GM12872 (cell line): ENCODE measurements at regions not wholly inside any gene's neighbourhood (a gene's known extent, or its start where the extent isn't known, plus 50 kb on each side); places are given as distances from the start of the nearest gene placed in this dataset.

ENCODE experiments used
- TF ChIP-seq, protein P1 (sequence below): IDR thresholded peaks from 3 replicates; pipeline ENCODE4 v1.5.1; 2011; ENCODE audit warnings: low read depth, mild to moderate bottlenecking, low read length, moderate library complexity; ENCODE audit not compliant: insufficient read depth

DNA sequence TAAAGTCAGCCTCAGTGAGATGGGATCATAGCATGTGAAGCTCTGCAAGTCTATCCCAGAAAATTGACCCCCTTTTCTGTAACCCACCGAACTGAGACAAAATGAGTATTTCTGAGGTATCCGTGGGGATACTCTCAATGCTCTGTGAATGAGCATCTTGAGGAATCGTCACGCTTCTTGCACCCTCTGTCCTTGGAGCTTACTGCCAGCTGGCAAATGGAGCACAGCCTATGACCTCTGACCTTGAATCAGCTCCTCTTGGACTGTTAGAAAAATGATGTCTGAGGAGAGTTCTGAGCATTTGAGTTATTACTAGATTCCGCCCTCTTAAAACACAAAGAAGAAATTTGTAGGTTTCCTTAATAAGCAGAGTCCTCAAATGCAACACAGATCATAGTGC, 342.1 kb downstream of the ZFHX3 start:
- TF ChIP-seq, protein P1, sequence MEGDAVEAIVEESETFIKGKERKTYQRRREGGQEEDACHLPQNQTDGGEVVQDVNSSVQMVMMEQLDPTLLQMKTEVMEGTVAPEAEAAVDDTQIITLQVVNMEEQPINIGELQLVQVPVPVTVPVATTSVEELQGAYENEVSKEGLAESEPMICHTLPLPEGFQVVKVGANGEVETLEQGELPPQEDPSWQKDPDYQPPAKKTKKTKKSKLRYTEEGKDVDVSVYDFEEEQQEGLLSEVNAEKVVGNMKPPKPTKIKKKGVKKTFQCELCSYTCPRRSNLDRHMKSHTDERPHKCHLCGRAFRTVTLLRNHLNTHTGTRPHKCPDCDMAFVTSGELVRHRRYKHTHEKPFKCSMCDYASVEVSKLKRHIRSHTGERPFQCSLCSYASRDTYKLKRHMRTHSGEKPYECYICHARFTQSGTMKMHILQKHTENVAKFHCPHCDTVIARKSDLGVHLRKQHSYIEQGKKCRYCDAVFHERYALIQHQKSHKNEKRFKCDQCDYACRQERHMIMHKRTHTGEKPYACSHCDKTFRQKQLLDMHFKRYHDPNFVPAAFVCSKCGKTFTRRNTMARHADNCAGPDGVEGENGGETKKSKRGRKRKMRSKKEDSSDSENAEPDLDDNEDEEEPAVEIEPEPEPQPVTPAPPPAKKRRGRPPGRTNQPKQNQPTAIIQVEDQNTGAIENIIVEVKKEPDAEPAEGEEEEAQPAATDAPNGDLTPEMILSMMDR = no peak

DNA sequence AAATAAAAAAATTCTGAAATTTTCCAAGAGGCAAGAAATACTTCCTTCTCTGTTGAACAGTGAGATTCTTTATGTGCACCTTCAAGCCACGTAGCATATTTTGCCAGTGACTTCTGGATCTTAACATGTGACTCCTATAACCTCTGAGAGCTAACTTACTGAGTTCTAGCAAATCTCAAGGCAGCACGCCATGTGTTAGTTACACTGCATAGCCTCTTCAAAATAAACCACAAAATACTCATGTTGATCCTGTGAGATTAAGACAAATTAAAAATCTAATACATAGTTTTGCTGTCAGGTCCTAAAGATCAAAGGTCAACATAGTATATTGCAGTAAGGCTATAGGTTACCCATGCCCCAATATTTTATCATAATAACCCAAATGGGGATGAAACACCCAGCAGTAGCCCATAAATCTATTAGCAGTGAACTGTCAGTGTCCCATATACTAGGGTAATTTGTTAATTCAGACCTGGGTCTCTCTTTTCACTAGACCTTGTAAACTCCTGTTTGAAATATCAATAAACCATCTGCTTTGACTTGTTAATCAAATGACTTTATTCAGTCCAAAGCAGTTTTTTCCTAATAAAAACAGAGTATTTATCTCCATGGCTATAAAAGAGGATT, 343.1 kb downstream of the ZFHX3 start:
- TF ChIP-seq, protein P1 = no peak

DNA sequence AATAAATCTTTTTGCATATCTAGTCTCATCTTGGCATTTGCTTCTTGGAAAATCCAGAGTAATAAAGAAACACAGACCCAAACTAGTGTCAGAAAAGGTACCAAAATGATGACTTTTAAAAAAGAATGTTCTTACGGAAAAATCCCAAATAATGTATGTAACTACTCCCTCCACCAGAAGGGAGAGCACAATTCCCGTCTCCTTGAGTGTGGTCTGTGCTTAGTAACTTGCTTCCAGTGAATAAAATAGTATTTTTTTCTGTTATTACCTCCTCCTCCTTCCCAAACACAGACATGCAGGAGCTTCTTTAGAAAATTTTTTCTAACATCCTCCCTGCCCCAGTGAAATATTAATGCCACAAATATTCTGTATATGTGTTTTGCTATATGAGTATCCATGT, 358.1 kb downstream of the ZFHX3 start:
- TF ChIP-seq, protein P1 = no peak

GRCh38 chr16:72680732-72681131, 367.2 kb downstream of the ZFHX3 start:
- TF ChIP-seq, protein P1 = no peak

- TF ChIP-seq, protein P1 = no peak
Measured at GRCh38 chr16:72679856-72680255, 368.1 kb downstream of the ZFHX3 start.

- TF ChIP-seq, protein P1 = no peak
Measured at GRCh38 chr16:72677662-72678447, 370.1 kb downstream of the ZFHX3 start.

DNA sequence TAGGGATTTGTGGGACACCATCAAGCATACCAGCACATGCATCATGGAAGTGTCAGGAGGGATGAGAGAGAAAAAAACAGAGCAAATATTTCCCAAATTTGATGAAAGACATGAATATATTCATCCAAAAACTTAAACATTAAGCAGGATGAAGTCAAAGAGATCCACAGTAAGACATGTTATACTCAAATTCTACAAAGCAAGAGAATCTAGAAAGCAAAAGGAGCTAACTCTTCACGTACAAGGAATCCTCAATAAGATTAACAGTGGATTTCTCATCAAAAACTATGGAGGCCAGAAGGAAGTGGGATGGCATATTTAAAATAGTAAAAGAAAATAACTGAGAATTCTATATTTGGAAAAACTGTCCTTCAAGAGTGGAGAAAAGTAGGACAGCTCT, 374.8 kb downstream of the ZFHX3 start:
- TF ChIP-seq, protein P1 = no peak
